Heart left ventricle (tissue), 13 donors: ENCODE measurements at regions not wholly inside any gene's neighbourhood (a gene's known extent, or its start where the extent isn't known, plus 50 kb on each side); places are given as distances from the start of the nearest gene placed in this dataset.

ENCODE experiments used
- CTCF ChIP-seq, 12 donors: fragments of 200-600 bp; sonication (generic) in 4 of 12; IDR thresholded peaks; one replicate each; pipeline versions ENCODE4 v1.5.0 to v1.8.0; 2018 to 2022; ENCODE audit warnings: antibody characterized with exemption in 12 of 12, mild to moderate bottlenecking in 5 of 12
- POLR2A ChIP-seq, 2 donors: fragments of 450-650 bp; IDR thresholded peaks; one replicate each; pipeline ENCODE4 v1.6.1; 2017; ENCODE audit warnings: antibody characterized with exemption in 2 of 2, mild to moderate bottlenecking in 2 of 2, moderate library complexity in 2 of 2
- donor health status: ischemic (EF 13 %, LVEDD 7.1; RV severe dilation, severe dysfunction).
- donor health status: DM: no; HTN: yes; CAD: no.
- donor health status: DM: no; HTN: no; CAD: no.
- donor health status: ischemic (EF 25% LVEDD 6.9; RV normal size, moderate dysfunction).
- donor health status: ischemic (EF 25% LVEDD 5.7; RV mildly dilated, moderate dysfunction).
- donor health status: ischemic (EF 35%, LVEDD 5.7; RV mildly dilated, moderate dysfunction).
- donor health status: nonischemic (EF 11% LVEDD 7.7; RV severe dilation, severe dysfunction).
- donor health status: DM: yes; HTN: yes; CAD: no.
- donor health status: PGD.
- donor health status: ischemic (EF 29% LVEDD 5.4; RV normal size, mild dysfunction).
- donor health status: nonischemic (EF 23%, LVEDD 6.1; RV moderate dilation, normal function).

- TF ChIP-seq CTCF (IDR thresholded peaks at IDR 0.05) (no peak), POLR2A (IDR thresholded peaks at IDR 0.05) (no peak)
Measured at GRCh38 chr4:56213543-56213942, 173.7 kb downstream of the AASDH start.
